ENCODE measurements at regions not wholly inside any gene's neighbourhood (a gene's known extent, or its start where the extent isn't known, plus 50 kb on each side); places are given as distances from the start of the nearest gene placed in this dataset.

- TF ChIP-seq CTCF (conservative IDR thresholded peaks at IDR 0.05): no peak
- no peak for TF ChIP-seq EZH2 (IDR thresholded peaks at IDR 0.05; ENCODE audit: low read depth)
These were observed 660.1 kb upstream of the CCDC179 start for GRCh38 chr11:23520226-23520960.

All from PC-9 (cell line).